PC-3 (cell line): ENCODE measurements at regions not wholly inside any gene's neighbourhood (a gene's known extent, or its start where the extent isn't known, plus 50 kb on each side); places are given as distances from the start of the nearest gene placed in this dataset.

Experiments used
- ATAC-seq: fragments of 200-7000 bp; cut with Tn5 transposase; 2 replicates; pipeline ENCODE4 v1.9.1; 2020; ENCODE audit warnings: mild to moderate bottlenecking, moderate library complexity
- BruUV-seq: library from RNA; stranded (reverse); fragments of 400-500 nt; replicated peaks from 2 replicates; lab custom pipeline; 2021; lab: Mats Ljungman, UMichigan
- CTCF ChIA-PET: fragments of 300-600 bp; sonication (Branson Sonifier 250); formaldehyde crosslinking; loops from one replicate; lab custom pipeline; 2022; ENCODE audit warnings: antibody characterized with exemption; lab: Charles Lee
- POLR2A ChIA-PET: fragments of 300-600 bp; sonication (Branson Sonifier 250); formaldehyde crosslinking; loops from one replicate; lab custom pipeline; 2022; ENCODE audit warnings: antibody characterized with exemption; ENCODE audit not compliant: unreplicated experiment; lab: Charles Lee
- DNase-seq: peaks from one replicate; pipeline ENCODE4 v3.0.0-alpha.2; 2015
- H2AFZ ChIP-seq: fragments of 300-600 bp; sonication (generic); 2 replicates; pipeline ENCODE4 v1.6.0; 2016; ENCODE audit warnings: antibody characterized with exemption, low read length
- H3F3A ChIP-seq: fragments of 300-600 bp; sonication (generic); one replicate; pipeline ENCODE4 v1.6.0; 2017; ENCODE audit warnings: antibody characterized with exemption, low read length, control low read depth, mild to moderate bottlenecking; ENCODE audit not compliant: unreplicated experiment
- H3K27ac ChIP-seq: fragments of 300-600 bp; sonication (generic); 2 replicates; pipeline ENCODE4 v1.5.1; 2016; ENCODE audit warnings: mild to moderate bottlenecking, low read length
- H3K27me3 ChIP-seq: fragments of 300-600 bp; sonication (generic); 2 replicates; pipeline ENCODE4 v1.6.1; 2016; ENCODE audit warnings: low read length, mixed read lengths
- H3K36me3 ChIP-seq: fragments of 300-600 bp; sonication (generic); 2 replicates; pipeline ENCODE4 v1.6.1; 2016; ENCODE audit warnings: low read depth, mixed run types, low read length, mixed read lengths
- H3K4me1 ChIP-seq: fragments of 300-600 bp; sonication (generic); 2 replicates; pipeline ENCODE4 v1.5.1; 2016; ENCODE audit warnings: low read length; ENCODE audit not compliant: insufficient read depth
- H3K4me2 ChIP-seq: fragments of 300-600 bp; sonication (generic); 2 replicates; pipeline ENCODE4 v1.6.0; 2016; ENCODE audit warnings: low read length
- H3K4me3 ChIP-seq: fragments of 300-600 bp; sonication (generic); 2 replicates; pipeline ENCODE4 v1.5.1; 2016; ENCODE audit warnings: mild to moderate bottlenecking, low read length, mixed read lengths
- H3K79me2 ChIP-seq: fragments of 300-600 bp; sonication (generic); 2 replicates; pipeline ENCODE4 v1.6.1; 2017; ENCODE audit warnings: low read length, mixed read lengths
- H3K9ac ChIP-seq: fragments of 300-600 bp; sonication (generic); 2 replicates; pipeline ENCODE4 v1.6.0; 2016; ENCODE audit warnings: mild to moderate bottlenecking, low read length
- H3K9me2 ChIP-seq: fragments of 300-600 bp; sonication (generic); replicated peaks from 2 replicates; pipeline ENCODE4 v1.6.1; 2016; ENCODE audit warnings: mixed run types, low read length, mixed read lengths
- H3K9me3 ChIP-seq: fragments of 300-600 bp; sonication (generic); 2 replicates; pipeline ENCODE4 v1.6.1; 2016; ENCODE audit warnings: low read length, mixed read lengths
- H4K20me1 ChIP-seq: fragments of 300-600 bp; sonication (generic); 2 replicates; pipeline ENCODE4 v1.6.1; 2016; ENCODE audit warnings: low read length, mixed read lengths
- CTCF ChIP-seq: fragments of 300-600 bp; sonication (generic); conservative IDR thresholded peaks from 2 replicates; pipeline ENCODE4 v1.5.1; 2017; ENCODE audit warnings: antibody characterized with exemption, low read depth, mild to moderate bottlenecking, low read length
- EZH2 ChIP-seq: fragments of 300-600 bp; sonication (generic); IDR thresholded peaks from one replicate; pipeline ENCODE4 v1.6.1; 2017; ENCODE audit warnings: antibody characterized with exemption, mild to moderate bottlenecking, low read length; ENCODE audit not compliant: unreplicated experiment
- EZH2phosphoT487 ChIP-seq: fragments of 300-600 bp; sonication (generic); IDR thresholded peaks from 2 replicates; pipeline ENCODE4 v1.6.1; 2018; ENCODE audit warnings: mild to moderate bottlenecking, antibody characterized with exemption, low read length, borderline replicate concordance
- intact Hi-C: fragments of 100-400 bp; cut with micrococcal nuclease; formaldehyde crosslinking; loops from 2 replicates; pipeline ENCODE4 v1.9.0; 2023

GRCh38 chr2:239539776-239540100, 138.9 kb upstream of the HDAC4 start:
- H3K9me2 ChIP-seq: no peaks in the 10 kb centered on the region
- no peak overlapping the region for H2AFZ ChIP-seq
- no peak overlapping the region for H3K27ac ChIP-seq
- no peak for DNase-seq
- H3K9me3 ChIP-seq: no peaks in the 10 kb centered on the region
- intact Hi-C loops: no loop called here
- H3K4me1 ChIP-seq: no peaks in the 10 kb centered on the region
- ChIA-PET POLR2A (no interaction called here), CTCF (interaction anchor here (0.5 to 0.6 kb wide), 2 partner anchors 25 to 28 kb away, joined by 3 to 4 read pairs; no protein-coding TSS in a partner anchor)
- TF ChIP-seq EZH2phosphoT487: no peak
- TF ChIP-seq EZH2: no peak
- TF ChIP-seq CTCF: no peak
- no peak overlapping the region for H3K4me3 ChIP-seq
- H3F3A ChIP-seq: no peaks in the 10 kb centered on the region
- no TSS peak for BruUV-seq
- ATAC-seq: no peak
- no peak overlapping the region for H3K4me2 ChIP-seq
- no peaks in the 10 kb centered on the region for H4K20me1 ChIP-seq
- no peaks in the 10 kb centered on the region for H3K79me2 ChIP-seq
- no peaks in the 10 kb centered on the region for H3K36me3 ChIP-seq
- H3K27me3 ChIP-seq: peaks cover 77% of the 10 kb centered on the region
- H3K9ac ChIP-seq: no peak overlapping the region

GRCh38 chr2:239539083-239539775, 138.4 kb upstream of the HDAC4 start:
- H3K79me2 ChIP-seq: no peaks in the 10 kb centered on the region
- no TSS peak for BruUV-seq
- H3K27me3 ChIP-seq: peaks cover 77% of the 10 kb centered on the region
- ATAC-seq (no peak), DNase-seq (no peak)
- H3K36me3 ChIP-seq: no peaks in the 10 kb centered on the region
- no peak overlapping the region for H3K27ac ChIP-seq
- POLR2A ChIA-PET: no interaction called here
- no peaks in the 10 kb centered on the region for H3F3A ChIP-seq
- no peak overlapping the region for H3K9ac ChIP-seq
- H4K20me1 ChIP-seq: no peaks in the 10 kb centered on the region
- no peak overlapping the region for H3K4me2 ChIP-seq
- no peak overlapping the region for H3K4me3 ChIP-seq
- intact Hi-C loops: no loop called here
- no peak overlapping the region for H2AFZ ChIP-seq
- no peaks in the 10 kb centered on the region for H3K9me2 ChIP-seq
- H3K9me3 ChIP-seq: no peaks in the 10 kb centered on the region
- H3K4me1 ChIP-seq: no peaks in the 10 kb centered on the region
- TF ChIP-seq EZH2: no peak
- no peak for TF ChIP-seq CTCF
- no peak for TF ChIP-seq EZH2phosphoT487
- CTCF ChIA-PET: interaction anchor here (0.6 kb wide), 1 partner anchor 27 kb away, joined by 3 read pairs; no protein-coding TSS in a partner anchor

GRCh38 chr2:239538357-239539052, 137.7 kb upstream of the HDAC4 start:
- intact Hi-C loops: no loop called here
- ATAC-seq (no peak), DNase-seq (no peak)
- H3K9me2 ChIP-seq: no peaks in the 10 kb centered on the region
- H3K27me3 ChIP-seq: peaks cover 73% of the 10 kb centered on the region
- H3K4me2 ChIP-seq: no peak overlapping the region
- no peaks in the 10 kb centered on the region for H3K36me3 ChIP-seq
- H3K4me1 ChIP-seq: no peaks in the 10 kb centered on the region
- no TSS peak for BruUV-seq
- H3K27ac ChIP-seq: no peak overlapping the region
- no peak for TF ChIP-seq EZH2phosphoT487
- TF ChIP-seq CTCF: no peak
- no peak for TF ChIP-seq EZH2
- H3F3A ChIP-seq: no peaks in the 10 kb centered on the region
- ChIA-PET CTCF (no interaction called here), POLR2A (no interaction called here)
- H3K79me2 ChIP-seq: no peaks in the 10 kb centered on the region
- no peaks in the 10 kb centered on the region for H3K9me3 ChIP-seq
- H2AFZ ChIP-seq: no peak overlapping the region
- H4K20me1 ChIP-seq: no peaks in the 10 kb centered on the region
- no peak overlapping the region for H3K9ac ChIP-seq
- no peak overlapping the region for H3K4me3 ChIP-seq
